Stomach (tissue), 4 donors: ENCODE measurements at regions not wholly inside any gene's neighbourhood (a gene's known extent, or its start where the extent isn't known, plus 50 kb on each side); places are given as distances from the start of the nearest gene placed in this dataset.
"Not testable (repeated sequence)": the region's sequence is repeated elsewhere in the genome, so short reads cannot be mapped to it uniquely, and the experiment has no call there.

Source experiments
- CTCF ChIP-seq, 7 experiments: fragments of 450-650 bp in 4 of 7; fragments of 200-600 bp in 3 of 7; sonication (generic) in 3 of 7; IDR thresholded peaks; one replicate each; pipeline ENCODE4 v1.5.1; 2016 to 2019; ENCODE audit warnings: antibody characterized with exemption in 7 of 7, control low read depth in 2 of 7, mild to moderate bottlenecking in 1 of 7
- EP300 ChIP-seq: sonication (generic); formaldehyde crosslinking; IDR thresholded peaks from one replicate; pipeline ENCODE4 v1.6.1; 2017; ENCODE audit warnings: antibody characterized with exemption
- POLR2AphosphoS5 ChIP-seq, 3 donors: sonication (generic); formaldehyde crosslinking; IDR thresholded peaks; one replicate each; pipeline ENCODE4 v1.6.1; 2016; ENCODE audit warnings: antibody characterized with exemption in 3 of 3

- not testable (repeated sequence) for TF ChIP-seq POLR2AphosphoS5 (IDR thresholded peaks at IDR 0.05); CTCF (IDR thresholded peaks at IDR 0.05); EP300
These were observed 234.2 kb upstream of the GALNT5 start for GRCh38 chr2:157023264-157023663.
